ENCODE measurements at regions not wholly inside any gene's neighbourhood (a gene's known extent, or its start where the extent isn't known, plus 50 kb on each side); places are given as distances from the start of the nearest gene placed in this dataset.

- H3K4me3 ChIP-seq (ENCODE audit: low read length), result no peak overlapping the region
Observed at GRCh38 chr9:18045326-18045725, 428.6 kb upstream of the ADAMTSL1 start.

GRCh38 chr9:18046068-18046467 lies 427.9 kb upstream of the ADAMTSL1 start:
- Histone ChIP-seq H3K36me3 (replicated peaks; ENCODE audit: low read depth, low read length) (no peaks in the 10 kb centered on the region), H3K9me3 (ENCODE audit: insufficient read depth, low read length) (no peaks in the 10 kb centered on the region), H3K79me2 (ENCODE audit: low read length) (no peaks in the 10 kb centered on the region), H3K9ac (ENCODE audit: low read length) (no peak overlapping the region), H3K27me3 (ENCODE audit: low read depth, low read length) (no peaks in the 10 kb centered on the region), H4K20me1 (ENCODE audit: insufficient read depth, low read length) (no peaks in the 10 kb centered on the region), H3K4me1 (ENCODE audit: low read length) (no peaks in the 10 kb centered on the region), H3K4me2 (ENCODE audit: low read length) (no peak overlapping the region), H3K27ac (ENCODE audit: low read length) (no peak overlapping the region), H2AFZ (ENCODE audit: low read depth, low read length) (no peak overlapping the region), H3K4me3 (ENCODE audit: low read length) (no peak overlapping the region)
- TF ChIP-seq EZH2phosphoT487 (IDR thresholded peaks at IDR 0.05; ENCODE audit: low read depth) (no peak), CTCF (IDR thresholded peaks at IDR 0.05; ENCODE audit: low read depth, low read length) (no peak)

More at GRCh38 chr9:18045326-18045725, 428.6 kb upstream of the ADAMTSL1 start:
- H2AFZ ChIP-seq (ENCODE audit: low read depth, low read length), result no peak overlapping the region
- no peak overlapping the region for H3K9ac ChIP-seq (ENCODE audit: low read length)
- H4K20me1 ChIP-seq (ENCODE audit: insufficient read depth, low read length), result no peaks in the 10 kb centered on the region
- H3K4me2 ChIP-seq (ENCODE audit: low read length), result no peak overlapping the region
- H3K27ac ChIP-seq (ENCODE audit: low read length), result no peak overlapping the region
- H3K36me3 ChIP-seq (replicated peaks; ENCODE audit: low read depth, low read length), result no peaks in the 10 kb centered on the region
- no peaks in the 10 kb centered on the region for H3K79me2 ChIP-seq (ENCODE audit: low read length)
- no peaks in the 10 kb centered on the region for H3K4me1 ChIP-seq (ENCODE audit: low read length)
- no peaks in the 10 kb centered on the region for H3K9me3 ChIP-seq (ENCODE audit: insufficient read depth, low read length)
- H3K27me3 ChIP-seq (ENCODE audit: low read depth, low read length), result no peaks in the 10 kb centered on the region
- no peak for TF ChIP-seq EZH2phosphoT487 (IDR thresholded peaks at IDR 0.05; ENCODE audit: low read depth)
- no peak for TF ChIP-seq CTCF (IDR thresholded peaks at IDR 0.05; ENCODE audit: low read depth, low read length)

- Histone ChIP-seq H3K36me3 (replicated peaks; ENCODE audit: low read depth, low read length) (no peaks in the 10 kb centered on the region), H2AFZ (ENCODE audit: low read depth, low read length) (no peak overlapping the region), H3K27ac (ENCODE audit: low read length) (no peak overlapping the region), H3K9ac (ENCODE audit: low read length) (no peak overlapping the region), H3K4me2 (ENCODE audit: low read length) (no peak overlapping the region), H4K20me1 (ENCODE audit: insufficient read depth, low read length) (no peaks in the 10 kb centered on the region), H3K4me1 (ENCODE audit: low read length) (no peaks in the 10 kb centered on the region), H3K4me3 (ENCODE audit: low read length) (no peak overlapping the region), H3K9me3 (ENCODE audit: insufficient read depth, low read length) (no peaks in the 10 kb centered on the region), H3K27me3 (ENCODE audit: low read depth, low read length) (no peaks in the 10 kb centered on the region), H3K79me2 (ENCODE audit: low read length) (no peaks in the 10 kb centered on the region)
- no peak for TF ChIP-seq CTCF (IDR thresholded peaks at IDR 0.05; ENCODE audit: low read depth, low read length)
- no peak for TF ChIP-seq EZH2phosphoT487 (IDR thresholded peaks at IDR 0.05; ENCODE audit: low read depth)
Observed at GRCh38 chr9:18051638-18052037, 422.3 kb upstream of the ADAMTSL1 start.

- no peaks in the 10 kb centered on the region for H3K79me2 ChIP-seq (ENCODE audit: low read length)
- H3K4me1 ChIP-seq (ENCODE audit: low read length), result no peaks in the 10 kb centered on the region
- H2AFZ ChIP-seq (ENCODE audit: low read depth, low read length), result no peak overlapping the region
- no peak overlapping the region for H3K9ac ChIP-seq (ENCODE audit: low read length)
- TF ChIP-seq EZH2phosphoT487 (IDR thresholded peaks at IDR 0.05; ENCODE audit: low read depth) (no peak), CTCF (IDR thresholded peaks at IDR 0.05; ENCODE audit: low read depth, low read length) (no peak)
- H3K36me3 ChIP-seq (replicated peaks; ENCODE audit: low read depth, low read length), result no peaks in the 10 kb centered on the region
- no peak overlapping the region for H3K4me3 ChIP-seq (ENCODE audit: low read length)
- no peak overlapping the region for H3K27ac ChIP-seq (ENCODE audit: low read length)
- no peaks in the 10 kb centered on the region for H3K27me3 ChIP-seq (ENCODE audit: low read depth, low read length)
- H4K20me1 ChIP-seq (ENCODE audit: insufficient read depth, low read length), result no peaks in the 10 kb centered on the region
- no peak overlapping the region for H3K4me2 ChIP-seq (ENCODE audit: low read length)
- H3K9me3 ChIP-seq (ENCODE audit: insufficient read depth, low read length), result no peaks in the 10 kb centered on the region
Observed at GRCh38 chr9:18052060-18052459, 421.9 kb upstream of the ADAMTSL1 start.
